Nephron progenitor cell (in vitro differentiated cells): ENCODE measurements at regions not wholly inside any gene's neighbourhood (a gene's known extent, or its start where the extent isn't known, plus 50 kb on each side); places are given as distances from the start of the nearest gene placed in this dataset.

Experiments used
- DNase-seq: peaks from one replicate; pipeline ENCODE4 v3.0.0; 2021
- H3K27ac Mint-ChIP-seq: 2 replicates; pipeline ENCODE4 v1.8.0; 2021; ENCODE audit warnings: mild to moderate bottlenecking, moderate library complexity, mixed read lengths
- H3K27me3 Mint-ChIP-seq: 2 replicates; pipeline ENCODE4 v1.8.0; 2021; ENCODE audit warnings: mild to moderate bottlenecking, low read depth, mixed read lengths; ENCODE audit not compliant: poor library complexity
- H3K36me3 Mint-ChIP-seq: 2 replicates; pipeline ENCODE4 v1.8.0; 2021; ENCODE audit warnings: low read depth, mixed read lengths
- H3K4me1 Mint-ChIP-seq: 2 replicates; pipeline ENCODE4 v1.8.0; 2021; ENCODE audit warnings: mixed read lengths
- H3K4me3 Mint-ChIP-seq: 2 replicates; pipeline ENCODE4 v1.8.0; 2021; ENCODE audit warnings: mild to moderate bottlenecking, moderate library complexity, mixed read lengths
- H3K9me3 Mint-ChIP-seq: 2 replicates; pipeline ENCODE4 v1.8.0; 2021; ENCODE audit warnings: mild to moderate bottlenecking, moderate library complexity, mixed read lengths
- CTCF ChIP-seq: fragments of 200-600 bp; sonication (generic); IDR thresholded peaks from 2 replicates; pipeline ENCODE4 v1.5.0; 2021; ENCODE audit warnings: antibody characterized with exemption

GRCh38 chr3:73718326-73719110 lies 93.8 kb upstream of the PDZRN3 start:
- no peak for TF ChIP-seq CTCF
- H3K27ac Mint-ChIP-seq, result peak overlapping the region; percentile 11
- H3K4me3 Mint-ChIP-seq, result no peak overlapping the region
- H3K9me3 Mint-ChIP-seq, result peaks cover 12% of the 10 kb centered on the region
- peaks cover 16% of the 10 kb centered on the region for H3K4me1 Mint-ChIP-seq
- no peak for DNase-seq
- H3K36me3 Mint-ChIP-seq, result no peaks in the 10 kb centered on the region
- H3K27me3 Mint-ChIP-seq, result peaks cover 6% of the 10 kb centered on the region

GRCh38 chr3:73716418-73716817 lies 91.7 kb upstream of the PDZRN3 start:
- peaks cover 16% of the 10 kb centered on the region for H3K4me1 Mint-ChIP-seq
- H3K4me3 Mint-ChIP-seq, result no peak overlapping the region
- H3K27ac Mint-ChIP-seq, result no peak overlapping the region

DNA sequence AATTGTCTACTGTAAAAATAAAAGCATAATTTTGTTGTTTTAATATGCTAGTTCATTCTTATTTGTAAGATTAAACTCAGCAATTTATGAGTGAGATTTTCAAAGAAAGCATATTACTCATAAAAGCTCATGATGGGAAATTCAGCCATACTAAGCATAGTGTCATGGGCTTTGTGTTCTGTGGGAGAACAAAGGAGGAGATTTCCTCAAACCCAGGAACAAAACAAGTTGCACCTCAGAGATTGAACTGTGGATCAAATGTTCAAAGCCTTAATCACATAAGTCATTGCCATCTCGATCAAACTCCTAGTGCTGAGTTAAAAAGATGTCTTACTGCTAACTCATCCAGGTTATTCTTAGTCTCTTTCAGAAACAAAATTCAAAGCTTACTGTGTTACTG lies 85.6 kb upstream of the PDZRN3 start:
- TF ChIP-seq CTCF, result no peak
- H3K36me3 Mint-ChIP-seq, result no peaks in the 10 kb centered on the region
- H3K4me3 Mint-ChIP-seq, result no peak overlapping the region
- DNase-seq, result no peak
- H3K27me3 Mint-ChIP-seq, result peaks cover 5% of the 10 kb centered on the region
- H3K9me3 Mint-ChIP-seq, result peaks cover 4% of the 10 kb centered on the region
- no peak overlapping the region for H3K27ac Mint-ChIP-seq
- peaks cover 14% of the 10 kb centered on the region for H3K4me1 Mint-ChIP-seq

More at GRCh38 chr3:73716418-73716817, 91.7 kb upstream of the PDZRN3 start:
- H3K27me3 Mint-ChIP-seq, result peaks cover 2% of the 10 kb centered on the region
- H3K9me3 Mint-ChIP-seq, result peaks cover 4% of the 10 kb centered on the region
- no peak for TF ChIP-seq CTCF
- no peak for DNase-seq
- no peaks in the 10 kb centered on the region for H3K36me3 Mint-ChIP-seq

DNA sequence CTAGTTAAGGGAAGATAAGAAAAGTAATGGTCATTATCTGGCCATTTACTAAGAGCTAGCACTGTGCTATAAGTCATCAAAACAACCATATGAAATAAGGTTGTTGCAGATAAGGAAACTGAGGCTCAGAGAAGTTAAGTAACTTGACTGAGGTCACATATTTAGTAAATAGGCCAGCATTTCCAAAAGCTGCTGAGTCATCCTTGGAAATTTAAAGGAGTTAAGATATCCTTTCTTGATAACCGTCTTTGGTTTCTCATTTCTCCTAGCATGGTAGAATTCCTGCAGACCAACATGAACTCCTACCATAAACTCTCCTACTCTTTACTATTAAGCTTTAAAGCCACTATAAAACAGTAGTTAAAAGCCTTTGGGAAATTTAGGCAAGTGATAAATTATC lies 85.0 kb upstream of the PDZRN3 start:
- no peak for DNase-seq
- no peak for TF ChIP-seq CTCF
- Mint-ChIP-seq H3K27ac (no peak overlapping the region), H3K27me3 (peaks cover 5% of the 10 kb centered on the region), H3K4me1 (peaks cover 20% of the 10 kb centered on the region), H3K4me3 (no peak overlapping the region), H3K9me3 (peaks cover 3% of the 10 kb centered on the region), H3K36me3 (no peaks in the 10 kb centered on the region)

DNA sequence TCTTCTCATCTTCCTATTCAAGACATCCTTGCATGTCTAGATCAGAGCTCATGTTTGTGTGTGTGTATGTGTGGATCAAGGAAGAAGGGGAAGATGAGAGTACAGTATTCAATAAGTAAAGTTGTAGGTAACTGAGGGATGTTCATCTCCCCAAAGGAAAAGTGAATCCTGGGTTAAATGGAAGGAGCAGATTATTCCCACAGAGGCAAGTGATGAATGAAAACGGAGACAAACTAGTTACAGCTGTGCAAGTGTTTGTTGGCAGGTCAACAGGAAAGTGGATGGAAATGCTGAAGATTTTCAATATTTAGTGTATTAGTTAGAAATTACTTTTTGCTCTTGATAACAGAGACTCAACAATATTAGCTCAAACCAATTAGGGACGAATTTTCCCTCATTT lies 84.2 kb upstream of the PDZRN3 start:
- peaks cover 28% of the 10 kb centered on the region for H3K4me1 Mint-ChIP-seq
- H3K4me3 Mint-ChIP-seq, result no peak overlapping the region
- TF ChIP-seq CTCF, result no peak
- H3K27me3 Mint-ChIP-seq, result peaks cover 5% of the 10 kb centered on the region
- no peak overlapping the region for H3K27ac Mint-ChIP-seq
- DNase-seq, result no peak
- H3K36me3 Mint-ChIP-seq, result no peaks in the 10 kb centered on the region
- no peaks in the 10 kb centered on the region for H3K9me3 Mint-ChIP-seq

DNA sequence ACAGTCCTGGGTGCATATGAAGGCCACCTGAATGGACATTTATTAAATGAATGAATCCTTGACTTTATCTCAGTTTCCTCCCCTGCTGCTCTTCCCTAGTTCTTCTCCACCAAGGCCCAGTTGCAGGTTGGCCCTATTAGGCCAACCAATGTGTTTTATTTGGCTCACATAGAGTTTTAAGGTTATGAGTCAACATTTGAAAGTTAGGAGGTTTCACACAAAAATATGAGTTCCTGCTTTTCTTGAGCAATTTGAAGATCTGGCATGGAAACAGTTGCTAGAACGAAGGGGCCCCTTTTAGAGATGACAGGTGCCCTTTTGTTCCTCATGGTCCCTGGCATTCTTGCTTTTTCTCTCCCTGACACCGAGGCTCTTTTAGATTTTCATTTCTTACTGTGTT lies 83.0 kb upstream of the PDZRN3 start:
- H3K27me3 Mint-ChIP-seq, result peaks cover 5% of the 10 kb centered on the region
- H3K36me3 Mint-ChIP-seq, result no peaks in the 10 kb centered on the region
- no peak overlapping the region for H3K27ac Mint-ChIP-seq
- peaks cover 33% of the 10 kb centered on the region for H3K4me1 Mint-ChIP-seq
- no peaks in the 10 kb centered on the region for H3K9me3 Mint-ChIP-seq
- no peak overlapping the region for H3K4me3 Mint-ChIP-seq
- no peak for TF ChIP-seq CTCF
- no peak for DNase-seq
